Caco-2 (cell line): ENCODE measurements at regions not wholly inside any gene's neighbourhood (a gene's known extent, or its start where the extent isn't known, plus 50 kb on each side); places are given as distances from the start of the nearest gene placed in this dataset.

Experiments
- BruUV-seq: library from RNA; stranded (reverse); fragments of 400-500 nt; replicated peaks from 2 replicates; lab custom pipeline; 2021; lab: Mats Ljungman, UMichigan
- CTCF ChIA-PET: fragments of 300-600 bp; sonication (Branson Sonifier 250); formaldehyde crosslinking; loops from one replicate; lab custom pipeline; 2022; ENCODE audit warnings: antibody characterized with exemption; lab: Charles Lee
- POLR2A ChIA-PET: fragments of 300-600 bp; sonication (Branson Sonifier 250); formaldehyde crosslinking; loops from one replicate; lab custom pipeline; 2022; ENCODE audit warnings: antibody characterized with exemption; lab: Charles Lee
- DNase-seq, 2 experiments: peaks; one replicate each; pipeline versions ENCODE4 v3.0.0 to v3.0.0-alpha.2; 2020 to 2022
- H3K27me3 ChIP-seq: replicated peaks from 2 replicates; pipeline ENCODE4 v1.6.0; 2011; ENCODE audit warnings: low read length; ENCODE audit not compliant: control insufficient read depth, insufficient read depth
- H3K36me3 ChIP-seq: 2 replicates; pipeline ENCODE4 v1.5.1; 2011; ENCODE audit warnings: low read length; ENCODE audit not compliant: control insufficient read depth, insufficient read depth
- H3K4me1 ChIP-seq: fragments of 250-450 bp; sonication (Bioruptor Pico); 2 replicates; pipeline ENCODE4 v1.5.1; 2020; ENCODE audit warnings: mild to moderate bottlenecking
- H3K4me3 ChIP-seq: 2 replicates; pipeline ENCODE4 v1.5.1; 2011; ENCODE audit warnings: low read depth, mild to moderate bottlenecking, control low read depth, low read length
- H3K9me3 ChIP-seq: fragments of 250-450 bp; sonication (Bioruptor Pico); 2 replicates; pipeline ENCODE4 v1.5.1; 2020; ENCODE audit warnings: mild to moderate bottlenecking, moderate library complexity
- H3K27ac Mint-ChIP-seq: one replicate; pipeline ENCODE4 v1.8.0; 2022; ENCODE audit warnings: mixed read lengths; ENCODE audit not compliant: unreplicated experiment
- H3K27me3 Mint-ChIP-seq: one replicate; pipeline ENCODE4 v1.8.0; 2022; ENCODE audit warnings: mixed read lengths; ENCODE audit not compliant: insufficient read depth, unreplicated experiment
- H3K36me3 Mint-ChIP-seq: one replicate; pipeline ENCODE4 v1.8.0; 2022; ENCODE audit warnings: mild to moderate bottlenecking, mixed read lengths; ENCODE audit not compliant: insufficient read depth, unreplicated experiment
- H3K4me1 Mint-ChIP-seq: one replicate; pipeline ENCODE4 v1.8.0; 2022; ENCODE audit warnings: low read depth, mixed read lengths; ENCODE audit not compliant: unreplicated experiment
- H3K4me3 Mint-ChIP-seq: one replicate; pipeline ENCODE4 v1.8.0; 2022; ENCODE audit warnings: mild to moderate bottlenecking, moderate library complexity, mixed read lengths; ENCODE audit not compliant: unreplicated experiment
- H3K9me3 Mint-ChIP-seq: one replicate; pipeline ENCODE4 v1.8.0; 2022; ENCODE audit warnings: mixed read lengths; ENCODE audit not compliant: unreplicated experiment
- CTCF ChIP-seq, 2 experiments: fragments of 200-600 bp in 1 of 2; IDR thresholded peaks; 1 replicate in 1 of 2; 2 replicates in 1 of 2; pipeline versions ENCODE4 v1.5.1 to v1.8.0; 2011 to 2022; ENCODE audit warnings: antibody characterized with exemption in 1 of 2, control low read depth in 1 of 2, inconsistent platforms in 1 of 2, low read depth in 1 of 2, low read length in 1 of 2, mild to moderate bottlenecking in 1 of 2, moderate library complexity in 1 of 2; ENCODE audit not compliant: insufficient read depth in 1 of 2, severe bottlenecking in 1 of 2, unreplicated experiment in 1 of 2
- intact Hi-C: fragments of 100-400 bp; cut with micrococcal nuclease; formaldehyde crosslinking; loops from one replicate; pipeline ENCODE4 v1.10.0; 2022; ENCODE audit not compliant: unreplicated experiment

GRCh38 chr4:23707652-23708026, 182.2 kb downstream of the PPARGC1A start:
- no peak for DNase-seq
- no peaks in the 10 kb centered on the region for H3K9me3 Mint-ChIP-seq
- BruUV-seq = no TSS peak
- Histone ChIP-seq H3K36me3 (no peaks in the 10 kb centered on the region), H3K9me3 (no peaks in the 10 kb centered on the region), H3K27me3 (no peaks in the 10 kb centered on the region), H3K4me1 (no peaks in the 10 kb centered on the region), H3K4me3 (no peak overlapping the region)
- no peaks in the 10 kb centered on the region for H3K4me1 Mint-ChIP-seq
- no peaks in the 10 kb centered on the region for H3K27me3 Mint-ChIP-seq
- ChIA-PET CTCF (no interaction called here), POLR2A (no interaction called here)
- no peaks in the 10 kb centered on the region for H3K36me3 Mint-ChIP-seq
- no peak overlapping the region for H3K27ac Mint-ChIP-seq
- no peak for TF ChIP-seq CTCF (IDR thresholded peaks at IDR 0.05; ENCODE audit: insufficient read depth in 1 of 2, low read depth in 1 of 2, low read length in 1 of 2, severe bottlenecking in 1 of 2, unreplicated experiment in 1 of 2)
- intact Hi-C loops = no loop called here
- H3K4me3 Mint-ChIP-seq = no peak overlapping the region

- Histone ChIP-seq H3K36me3 (no peaks in the 10 kb centered on the region), H3K9me3 (no peaks in the 10 kb centered on the region), H3K27me3 (no peaks in the 10 kb centered on the region), H3K4me1 (no peaks in the 10 kb centered on the region), H3K4me3 (no peak overlapping the region)
- intact Hi-C loops = no loop called here
- no peak overlapping the region for H3K4me3 Mint-ChIP-seq
- H3K27me3 Mint-ChIP-seq = no peaks in the 10 kb centered on the region
- no peaks in the 10 kb centered on the region for H3K9me3 Mint-ChIP-seq
- H3K36me3 Mint-ChIP-seq = no peaks in the 10 kb centered on the region
- H3K4me1 Mint-ChIP-seq = no peaks in the 10 kb centered on the region
- BruUV-seq = no TSS peak
- no peak for TF ChIP-seq CTCF (IDR thresholded peaks at IDR 0.05; ENCODE audit: insufficient read depth in 1 of 2, low read depth in 1 of 2, low read length in 1 of 2, severe bottlenecking in 1 of 2, unreplicated experiment in 1 of 2)
- ChIA-PET CTCF (no interaction called here), POLR2A (no interaction called here)
- no peak for DNase-seq
- H3K27ac Mint-ChIP-seq = no peak overlapping the region
Measured at GRCh38 chr4:23706972-23707651, 182.7 kb downstream of the PPARGC1A start.

GRCh38 chr4:23700197-23700596, 189.7 kb downstream of the PPARGC1A start:
- no peak for DNase-seq
- Mint-ChIP-seq H3K4me3 (no peak overlapping the region), H3K27me3 (no peaks in the 10 kb centered on the region), H3K36me3 (no peaks in the 10 kb centered on the region), H3K9me3 (no peaks in the 10 kb centered on the region), H3K27ac (no peak overlapping the region), H3K4me1 (no peaks in the 10 kb centered on the region)
- no peaks in the 10 kb centered on the region for H3K9me3 ChIP-seq
- no peaks in the 10 kb centered on the region for H3K4me1 ChIP-seq
- H3K27me3 ChIP-seq = no peaks in the 10 kb centered on the region
- intact Hi-C loops = no loop called here
- POLR2A ChIA-PET = no interaction called here
- CTCF ChIA-PET = no interaction called here
- H3K4me3 ChIP-seq = no peak overlapping the region
- H3K36me3 ChIP-seq = no peaks in the 10 kb centered on the region
- no peak for TF ChIP-seq CTCF (IDR thresholded peaks at IDR 0.05; ENCODE audit: insufficient read depth in 1 of 2, low read depth in 1 of 2, low read length in 1 of 2, severe bottlenecking in 1 of 2, unreplicated experiment in 1 of 2)
- BruUV-seq = no TSS peak
